A549 (cell line): ENCODE measurements at regions not wholly inside any gene's neighbourhood (a gene's known extent, or its start where the extent isn't known, plus 50 kb on each side); places are given as distances from the start of the nearest gene placed in this dataset.

Experiments used
- CTCF ChIP-seq: fragments of >200 bp; sonication (Bioruptor Twin); formaldehyde crosslinking; IDR thresholded peaks from 3 replicates; pipeline ENCODE4 v1.5.1; 2016
- POLR2A ChIP-seq: IDR thresholded peaks from 2 replicates; pipeline ENCODE4 v1.6.1; 2012; ENCODE audit warnings: mild to moderate bottlenecking, low read length

- no peak for TF ChIP-seq CTCF
- TF ChIP-seq POLR2A, result no peak
Observed at GRCh38 chr11:112457532-112457931, 196.9 kb upstream of the PLET1 start.
